IMR-90 (cell line): ENCODE measurements at regions not wholly inside any gene's neighbourhood (a gene's known extent, or its start where the extent isn't known, plus 50 kb on each side); places are given as distances from the start of the nearest gene placed in this dataset.

Experiments
- ATAC-seq: fragments of 200-7000 bp; cut with Tn5 transposase; 2 replicates; pipeline ENCODE4 v1.9.1; 2020; ENCODE audit warnings: low read depth, mild to moderate bottlenecking, moderate library complexity
- BruUV-seq: library from RNA; stranded (reverse); fragments of 400-500 nt; replicated peaks from 2 replicates; lab custom pipeline; 2021; lab: Mats Ljungman, UMichigan
- CTCF ChIA-PET: fragments of 300-600 bp; formaldehyde crosslinking; extraction: SDS; loops from one replicate; lab custom pipeline; 2021; ENCODE audit warnings: antibody characterized with exemption; lab: Yijun Ruan, JAX
- POLR2A ChIA-PET: fragments of 300-600 bp; sonication (Branson Sonifier 250); formaldehyde crosslinking; loops from one replicate; lab custom pipeline; 2022; ENCODE audit warnings: antibody characterized with exemption; ENCODE audit not compliant: unreplicated experiment; lab: Charles Lee
- DNase-seq: peaks from one replicate; pipeline ENCODE4 v3.0.0; 2013
- H2AFZ ChIP-seq: replicated peaks from 2 replicates; pipeline ENCODE3; 2013; ENCODE audit warnings: low read length, mild to moderate bottlenecking; ENCODE audit not compliant: poor library complexity
- H2AK5ac ChIP-seq: 2 replicates; pipeline ENCODE4 v1.6.1; 2013; ENCODE audit warnings: low read depth, low read length, inconsistent platforms
- H2AK9ac ChIP-seq: replicated peaks from 2 replicates; pipeline ENCODE3; 2013; ENCODE audit warnings: mild to moderate bottlenecking, low read depth, low read length, moderate library complexity; ENCODE audit not compliant: poor library complexity
- H2BK120ac ChIP-seq: 2 replicates; pipeline ENCODE4 v1.6.1; 2013; ENCODE audit warnings: low read depth, low read length, inconsistent platforms
- H2BK15ac ChIP-seq: 3 replicates; pipeline ENCODE4 v1.6.1; 2013; ENCODE audit warnings: low read depth, low read length, inconsistent platforms
- H2BK20ac ChIP-seq: 2 replicates; pipeline ENCODE4 v1.6.1; 2013; ENCODE audit warnings: low read depth, mild to moderate bottlenecking, inconsistent platforms, low read length, moderate library complexity
- H2BK5ac ChIP-seq: 2 replicates; pipeline ENCODE4 v1.6.1; 2013; ENCODE audit warnings: mild to moderate bottlenecking, low read depth, low read length, inconsistent platforms; ENCODE audit not compliant: poor library complexity, severe bottlenecking
- H3K14ac ChIP-seq: replicated peaks from 2 replicates; pipeline ENCODE4 v1.6.1; 2013; ENCODE audit warnings: low read depth, low read length, inconsistent platforms
- H3K18ac ChIP-seq: 2 replicates; pipeline ENCODE4 v1.6.1; 2013; ENCODE audit warnings: low read depth, low read length, control low read depth
- H3K23ac ChIP-seq: 2 replicates; pipeline ENCODE4 v1.6.1; 2013; ENCODE audit warnings: low read depth, low read length, inconsistent platforms
- H3K27ac ChIP-seq: 2 replicates; pipeline ENCODE4 v1.5.1; 2013; ENCODE audit warnings: mild to moderate bottlenecking, control low read depth, low read length; ENCODE audit not compliant: insufficient read depth
- H3K27me3 ChIP-seq: 2 replicates; pipeline ENCODE4 v1.6.1; 2013; ENCODE audit warnings: low read length; ENCODE audit not compliant: control insufficient read depth, insufficient read depth
- H3K36me3 ChIP-seq: 2 replicates; pipeline ENCODE4 v1.6.1; 2013; ENCODE audit warnings: low read length, mixed read lengths; ENCODE audit not compliant: control insufficient read depth, insufficient read depth
- H3K4ac ChIP-seq: 2 replicates; pipeline ENCODE4 v1.6.1; 2013; ENCODE audit warnings: low read depth, low read length, inconsistent platforms
- H3K4me1 ChIP-seq: 2 replicates; pipeline ENCODE4 v1.6.1; 2013; ENCODE audit warnings: low read length, mixed read lengths; ENCODE audit not compliant: control insufficient read depth, insufficient read depth
- H3K4me2 ChIP-seq: 2 replicates; pipeline ENCODE4 v1.6.1; 2013; ENCODE audit warnings: low read depth, mild to moderate bottlenecking, control low read depth, low read length, moderate library complexity
- H3K4me3 ChIP-seq: 2 replicates; pipeline ENCODE4 v1.5.1; 2013; ENCODE audit warnings: low read depth, mild to moderate bottlenecking, control low read depth, low read length, moderate library complexity; ENCODE audit not compliant: insufficient read depth
- H3K56ac ChIP-seq: 2 replicates; pipeline ENCODE4 v1.6.1; 2013; ENCODE audit warnings: low read length, inconsistent platforms; ENCODE audit not compliant: insufficient read depth; ENCODE audit errors: extremely low read depth
- H3K79me1 ChIP-seq, 2 experiments: 2 replicates each; pipeline ENCODE4 v1.6.1; 2013; ENCODE audit warnings: low read length in 2 of 2, inconsistent platforms in 1 of 2, low read depth in 1 of 2
- H3K9ac ChIP-seq: 2 replicates; pipeline ENCODE4 v1.6.1; 2013; ENCODE audit warnings: low read depth, low read length, control low read depth
- H3K9me1 ChIP-seq: 2 replicates; pipeline ENCODE4 v1.6.1; 2013; ENCODE audit warnings: low read length, inconsistent platforms; ENCODE audit not compliant: insufficient read depth
- H3K9me3 ChIP-seq: 2 replicates; pipeline ENCODE4 v1.6.1; 2013; ENCODE audit warnings: low read length; ENCODE audit not compliant: control insufficient read depth, insufficient read depth
- H4K20me1 ChIP-seq: 2 replicates; pipeline ENCODE4 v1.6.1; 2013; ENCODE audit warnings: low read length, inconsistent platforms; ENCODE audit not compliant: insufficient read depth
- H4K5ac ChIP-seq: 2 replicates; pipeline ENCODE4 v1.6.1; 2013; ENCODE audit warnings: mild to moderate bottlenecking, low read depth, low read length, control low read depth
- H4K8ac ChIP-seq, 2 experiments: 2 replicates each; pipeline ENCODE4 v1.6.1; 2013; ENCODE audit warnings: low read depth in 2 of 2, low read length in 2 of 2, control low read depth in 1 of 2, inconsistent platforms in 1 of 2
- H4K91ac ChIP-seq: 2 replicates; pipeline ENCODE4 v1.6.1; 2013; ENCODE audit warnings: low read depth, low read length, inconsistent platforms; ENCODE audit not compliant: insufficient read depth
- BHLHE40 ChIP-seq: fragments of 150-350 bp; IDR thresholded peaks from 2 replicates; pipeline ENCODE4 v1.6.1; 2016; ENCODE audit warnings: mild to moderate bottlenecking, low read depth, low read length
- CHD1 ChIP-seq: IDR thresholded peaks from 2 replicates; pipeline ENCODE4 v1.6.1; 2012; ENCODE audit warnings: low read depth, low read length, improper control_type of control experiment
- CTCF ChIP-seq: conservative IDR thresholded peaks from 2 replicates; pipeline ENCODE4 v1.5.1; 2012; ENCODE audit warnings: mild to moderate bottlenecking, low read depth, low read length, improper control_type of control experiment
- ELK1 ChIP-seq: fragments of 150-350 bp; IDR thresholded peaks from 2 replicates; pipeline ENCODE4 v1.6.1; 2016; ENCODE audit warnings: low read depth, mild to moderate bottlenecking, low read length, moderate library complexity, borderline replicate concordance
- MAFK ChIP-seq: IDR thresholded peaks from 2 replicates; pipeline ENCODE4 v1.6.1; 2012; ENCODE audit warnings: low read depth, low read length, improper control_type of control experiment
- MAZ ChIP-seq: IDR thresholded peaks from 2 replicates; pipeline ENCODE4 v1.6.1; 2012; ENCODE audit warnings: low read depth, mild to moderate bottlenecking, low read length, improper control_type of control experiment, moderate library complexity, borderline replicate concordance
- NFE2L2 ChIP-seq: fragments of 150-350 bp; IDR thresholded peaks from 2 replicates; pipeline ENCODE4 v1.6.1; 2016; ENCODE audit warnings: low read depth, mild to moderate bottlenecking, low read length
- POLR2A ChIP-seq: IDR thresholded peaks from 2 replicates; pipeline ENCODE4 v1.6.1; 2012; ENCODE audit warnings: mild to moderate bottlenecking, low read depth, low read length
- RAD21 ChIP-seq: IDR thresholded peaks from 2 replicates; pipeline ENCODE4 v1.6.1; 2012; ENCODE audit warnings: low read length, improper control_type of control experiment
- RCOR1 ChIP-seq: IDR thresholded peaks from 2 replicates; pipeline ENCODE4 v1.6.1; 2012; ENCODE audit warnings: mild to moderate bottlenecking, low read length, improper control_type of control experiment; ENCODE audit not compliant: insufficient replicate concordance
- RFX5 ChIP-seq: IDR thresholded peaks from 2 replicates; pipeline ENCODE4 v1.8.0; 2012; ENCODE audit warnings: low read depth, mild to moderate bottlenecking, low read length, moderate library complexity
- SMC3 ChIP-seq: fragments of 150-350 bp; IDR thresholded peaks from 2 replicates; pipeline ENCODE4 v1.6.1; 2016; ENCODE audit warnings: low read depth, mild to moderate bottlenecking, antibody characterized with exemption, low read length, moderate library complexity
- USF2 ChIP-seq: fragments of 150-350 bp; IDR thresholded peaks from 2 replicates; pipeline ENCODE4 v1.6.1; 2017; ENCODE audit warnings: mild to moderate bottlenecking, antibody characterized with exemption, low read length, low read depth
- WGBS, 2 experiments: methylation state at CpG; one replicate each; pipeline versions ENCODE4 v1.1.5 to v1.1.7; 2013; ENCODE audit warnings: missing lambda C conversion rate in 2 of 2; ENCODE audit not compliant: insufficient read length in 1 of 2; ENCODE audit errors: extremely low coverage in 2 of 2; 5-methylcytosine and 5-hydroxymethylcytosine counted together
- dilution Hi-C: fragments of 300-500 bp; cut with HindIII; formaldehyde crosslinking; loops from one replicate; pipeline ENCODE4 v1.14.3; 2018; ENCODE audit warnings: low sequenced_read_pairs; ENCODE audit not compliant: unreplicated experiment
- in situ Hi-C: fragments of 300-500 bp; cut with MboI; formaldehyde crosslinking; loops from 3 replicates; pipeline ENCODE4 v1.14.3; 2019; ENCODE audit warnings: low sequenced_read_pairs, inconsistent platforms, mixed read lengths
- intact Hi-C: fragments of 100-400 bp; cut with micrococcal nuclease; formaldehyde crosslinking; loops from 2 replicates; pipeline ENCODE4 v1.10.0; 2022

- dilution Hi-C loops = no loop called here
- Histone ChIP-seq H4K91ac (no peak overlapping the region), H4K20me1 (no peaks in the 10 kb centered on the region), H3K9me3 (no peaks in the 10 kb centered on the region), H3K36me3 (no peaks in the 10 kb centered on the region), H2BK15ac (no peak overlapping the region), H3K4ac (no peak overlapping the region), H3K23ac (no peak overlapping the region), H3K79me1 (no peaks in the 10 kb centered on the region), H3K56ac (no peak overlapping the region), H2BK120ac (no peak overlapping the region), H3K9ac (no peak overlapping the region), H3K14ac (no peak overlapping the region), H3K4me3 (no peak overlapping the region), H3K27me3 (no peaks in the 10 kb centered on the region; the same call in 1 of the 2 replicates), H2AFZ (no peak overlapping the region), H3K9me1 (no peaks in the 10 kb centered on the region), H4K5ac (no peak overlapping the region), H2BK20ac (no peak overlapping the region), H3K4me1 (no peaks in the 10 kb centered on the region), H2BK5ac (no peak overlapping the region), H3K27ac (no peak overlapping the region), H3K4me2 (no peak overlapping the region), H2AK9ac (no peak overlapping the region), H3K18ac (no peak overlapping the region), H4K8ac (no peak overlapping the region), H2AK5ac (no peak overlapping the region)
- TF ChIP-seq NFE2L2 (no peak), SMC3 (no peak), CTCF (no peak), RCOR1 (no peak), RFX5 (no peak), POLR2A (no peak), ELK1 (no peak), USF2 (no peak), MAZ (no peak), RAD21 (no peak), BHLHE40 (no peak), MAFK (no peak), CHD1 (no peak)
- ATAC-seq = no peak
- ChIA-PET CTCF (no interaction called here), POLR2A (no interaction called here)
- intact Hi-C loops = no loop called here
- BruUV-seq = no TSS peak
- 82% methylated on average over 2 of the region's 4 CpGs; no CpG with 5 or more reads in 1 of the 2 experiments for WGBS, 2 experiments
- DNase-seq = no peak
- in situ Hi-C loops = no loop called here
These were observed 364.4 kb upstream of the PRKCQ start for GRCh38 chr10:6944436-6944835.
